IgD-negative memory B cell (primary cell): ENCODE measurements at regions not wholly inside any gene's neighbourhood (a gene's known extent, or its start where the extent isn't known, plus 50 kb on each side); places are given as distances from the start of the nearest gene placed in this dataset.
"Not testable (repeated sequence)": the region's sequence is repeated elsewhere in the genome, so short reads cannot be mapped to it uniquely, and the experiment has no call there.

Experiments used
- H3K27ac Mint-ChIP-seq, 3 donors: one replicate each; pipeline ENCODE4 v1.8.0; 2020 to 2022; ENCODE audit warnings: mild to moderate bottlenecking in 3 of 3, mixed read lengths in 3 of 3, moderate library complexity in 1 of 3
- H3K27me3 Mint-ChIP-seq: one replicate; pipeline ENCODE4 v1.8.0; 2021; ENCODE audit warnings: mixed read lengths
- H3K36me3 Mint-ChIP-seq: one replicate; pipeline ENCODE4 v1.8.0; 2020; ENCODE audit warnings: mild to moderate bottlenecking, mixed read lengths
- H3K4me1 Mint-ChIP-seq, 3 donors: one replicate each; pipeline ENCODE4 v1.8.0; 2020 to 2022; ENCODE audit warnings: mixed read lengths in 3 of 3, mild to moderate bottlenecking in 1 of 3
- H3K4me3 Mint-ChIP-seq, 4 donors: one replicate each; pipeline ENCODE4 v1.8.0; 2020 to 2022; ENCODE audit warnings: mild to moderate bottlenecking in 4 of 4, mixed read lengths in 4 of 4, moderate library complexity in 3 of 4
- H3K9me3 Mint-ChIP-seq, 3 donors: one replicate each; pipeline ENCODE4 v1.8.0; 2020 to 2021; ENCODE audit warnings: mixed read lengths in 3 of 3, mild to moderate bottlenecking in 1 of 3

DNA sequence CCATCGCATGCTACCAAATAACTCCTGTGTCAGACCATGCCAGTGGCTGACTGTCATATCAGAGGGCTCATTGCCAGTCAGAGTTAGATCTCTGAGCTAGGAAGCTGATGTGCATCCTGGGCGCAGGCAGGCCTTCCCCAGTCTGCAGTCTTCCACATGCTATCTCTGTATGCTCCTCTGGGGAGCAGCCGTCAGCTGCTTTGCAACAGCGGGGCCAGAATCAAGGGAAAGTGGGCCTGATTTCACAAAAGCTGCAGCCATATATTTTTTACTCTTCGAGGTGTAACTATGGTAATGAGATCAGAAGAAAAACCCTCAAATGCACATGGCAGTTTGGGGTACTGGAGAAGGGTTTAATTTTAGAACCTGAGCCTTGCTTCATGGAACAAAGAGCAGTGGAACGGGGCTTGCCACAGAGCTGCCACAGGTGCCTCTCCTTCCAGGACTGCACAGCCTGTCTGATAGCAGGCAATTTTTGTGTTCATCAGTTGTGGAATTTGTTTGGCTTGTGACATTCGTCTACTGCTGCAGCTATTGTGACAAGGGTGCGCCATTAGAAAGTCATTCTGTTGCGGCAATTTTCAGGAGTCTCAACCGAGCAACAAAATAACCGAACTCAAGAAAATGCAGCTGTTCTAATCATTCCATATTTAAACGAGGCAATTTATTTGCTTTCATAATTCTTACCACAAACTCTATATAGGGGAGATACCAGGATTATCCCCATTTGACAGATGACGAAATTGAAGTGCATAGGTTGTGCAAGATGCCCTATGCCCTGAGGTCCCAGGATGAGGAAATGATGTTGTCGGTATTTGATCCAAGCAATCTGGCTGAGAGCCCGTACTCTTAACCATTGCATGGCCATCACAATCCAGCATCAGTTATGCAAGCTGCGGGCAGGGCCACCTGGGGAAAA is 109.6 kb upstream of the CYRIA start:
- Mint-ChIP-seq H3K27me3 (peaks cover 9% of the 10 kb centered on the region), H3K4me1 (peaks cover 0 to 3% (median 1%) of the 10 kb centered on the region in 3 donors), H3K4me3 (no peak overlapping the region), H3K27ac (no peak overlapping the region), H3K36me3 (no peaks in the 10 kb centered on the region), H3K9me3 (peaks cover 0 to under 1% (median 0%) of the 10 kb centered on the region in 3 donors)

DNA sequence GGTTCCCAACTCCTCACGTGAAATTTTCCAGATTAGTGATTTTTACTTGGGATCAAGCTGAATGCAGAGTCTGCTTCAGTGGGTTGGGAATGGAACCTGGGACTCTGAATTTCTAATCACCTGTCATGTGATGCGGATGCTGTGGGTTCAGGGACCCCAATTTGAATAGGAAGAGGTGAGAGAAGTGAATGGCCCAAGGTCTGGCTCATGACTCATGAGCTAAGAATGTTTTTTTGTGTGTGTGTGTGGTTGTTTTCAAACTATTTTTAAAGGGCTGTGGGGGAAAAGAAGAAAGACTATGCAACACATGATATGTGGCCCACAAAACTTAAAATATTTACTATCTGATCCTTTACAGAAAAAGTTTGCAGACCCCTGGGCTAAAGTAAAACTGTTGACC is 108.5 kb upstream of the CYRIA start:
- H3K27me3 Mint-ChIP-seq: peaks cover 9% of the 10 kb centered on the region
- no peaks in the 10 kb centered on the region for H3K36me3 Mint-ChIP-seq
- H3K9me3 Mint-ChIP-seq: no peaks in the 10 kb centered on the region
- H3K27ac Mint-ChIP-seq: no peak overlapping the region
- H3K4me1 Mint-ChIP-seq: peaks cover 0 to 3% (median 1%) of the 10 kb centered on the region in 3 donors
- no peak overlapping the region for H3K4me3 Mint-ChIP-seq

DNA sequence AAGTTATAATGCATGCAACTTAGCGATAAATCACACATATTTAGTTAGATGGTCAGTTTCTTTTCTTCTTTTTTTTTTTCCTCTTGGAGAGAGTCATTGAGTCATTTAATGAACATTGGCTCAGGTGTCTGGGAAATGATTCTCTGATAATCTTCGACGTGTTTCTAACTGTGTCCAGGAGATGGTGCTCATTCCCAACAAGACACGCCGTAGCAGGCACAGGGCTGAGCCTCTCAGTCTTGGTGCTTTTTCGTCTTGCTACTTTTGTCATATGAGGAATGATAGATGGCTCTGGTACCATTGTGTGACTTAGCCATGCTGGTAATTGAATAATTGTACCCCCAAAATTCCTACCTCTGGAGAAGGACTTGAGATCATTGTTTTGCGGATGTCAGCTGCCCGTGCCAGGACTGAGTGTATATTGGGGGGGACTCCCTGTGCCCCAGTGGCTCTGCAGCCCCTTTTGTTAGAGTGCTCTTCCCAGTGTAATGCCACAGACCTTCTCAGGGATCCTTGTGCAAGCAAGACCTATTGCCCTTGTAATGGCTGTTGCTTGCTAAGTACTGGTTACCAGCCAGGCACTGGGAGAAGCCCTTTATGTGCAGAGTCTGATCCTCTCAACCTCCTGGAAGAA is 107.6 kb upstream of the CYRIA start:
- Mint-ChIP-seq H3K36me3 (no peaks in the 10 kb centered on the region), H3K27ac (no peak overlapping the region), H3K27me3 (peaks cover 6% of the 10 kb centered on the region), H3K4me3 (no peak overlapping the region), H3K9me3 (no peaks in the 10 kb centered on the region), H3K4me1 (peaks cover 0 to 3% (median 1%) of the 10 kb centered on the region in 3 donors)

DNA sequence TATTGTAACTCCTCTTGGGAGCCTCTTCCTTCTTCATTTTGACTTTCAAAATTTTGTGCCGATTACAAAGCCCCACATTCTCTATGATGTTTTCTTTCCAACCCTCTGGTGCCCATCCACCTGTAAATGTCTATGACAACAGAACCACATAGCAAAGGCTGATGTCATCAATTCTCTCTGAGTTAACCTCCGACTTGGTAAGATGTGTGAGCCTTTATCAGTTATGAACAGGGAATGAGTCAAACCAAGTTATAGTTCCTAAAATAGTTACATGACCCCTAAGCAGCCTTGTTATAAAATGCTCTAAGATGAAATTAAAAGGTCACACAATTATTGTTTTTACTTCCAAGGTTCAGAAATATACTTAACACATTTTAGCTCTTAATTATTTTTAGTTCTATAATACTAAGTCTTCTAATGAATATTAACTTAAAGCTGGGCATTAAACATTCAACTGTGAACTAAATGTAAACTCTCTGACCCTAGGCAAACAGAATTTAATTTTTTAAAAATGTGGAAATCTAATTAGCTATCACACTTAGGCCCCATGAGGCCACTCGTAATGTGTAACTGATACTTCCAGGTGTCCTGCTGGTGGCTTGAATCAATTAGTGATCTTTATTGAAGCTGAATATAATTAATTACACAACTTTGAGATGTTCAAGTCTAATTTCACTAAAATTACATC is 102.3 kb upstream of the CYRIA start:
- Mint-ChIP-seq H3K27ac (no peak overlapping the region), H3K9me3 (peaks cover 0 to 10% (median 0%) of the 10 kb centered on the region in 3 donors), H3K4me1 (peaks cover 4 to 13% (median 9%) of the 10 kb centered on the region in 3 donors), H3K27me3 (peaks cover 3% of the 10 kb centered on the region), H3K36me3 (no peaks in the 10 kb centered on the region), H3K4me3 (no peak overlapping the region)

DNA sequence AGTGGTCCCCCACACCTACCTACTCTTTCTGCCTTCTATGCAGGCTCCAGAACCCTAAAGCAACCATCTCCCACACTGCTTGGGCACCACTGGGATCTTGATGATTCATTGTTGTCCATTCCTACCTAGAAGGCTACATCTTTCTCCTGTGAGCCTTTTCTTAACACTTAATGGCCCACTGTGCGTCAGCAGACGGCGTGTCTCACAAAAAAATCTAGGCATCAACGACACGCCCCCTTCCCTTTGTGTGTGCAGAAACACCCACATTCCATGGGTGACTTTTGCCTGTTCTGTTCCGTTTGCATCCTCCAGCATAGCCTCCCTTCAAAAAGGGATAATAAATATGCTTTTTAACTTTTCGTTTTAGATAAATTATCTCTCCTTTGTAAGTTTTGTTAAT is 99.7 kb upstream of the CYRIA start:
- Mint-ChIP-seq H3K4me3 (no peak overlapping the region), H3K4me1 (peaks cover 4 to 13% (median 9%) of the 10 kb centered on the region in 3 donors), H3K36me3 (no peaks in the 10 kb centered on the region), H3K9me3 (peaks cover 0 to 10% (median 0%) of the 10 kb centered on the region in 3 donors), H3K27ac (no peak overlapping the region), H3K27me3 (peaks cover 4% of the 10 kb centered on the region)

DNA sequence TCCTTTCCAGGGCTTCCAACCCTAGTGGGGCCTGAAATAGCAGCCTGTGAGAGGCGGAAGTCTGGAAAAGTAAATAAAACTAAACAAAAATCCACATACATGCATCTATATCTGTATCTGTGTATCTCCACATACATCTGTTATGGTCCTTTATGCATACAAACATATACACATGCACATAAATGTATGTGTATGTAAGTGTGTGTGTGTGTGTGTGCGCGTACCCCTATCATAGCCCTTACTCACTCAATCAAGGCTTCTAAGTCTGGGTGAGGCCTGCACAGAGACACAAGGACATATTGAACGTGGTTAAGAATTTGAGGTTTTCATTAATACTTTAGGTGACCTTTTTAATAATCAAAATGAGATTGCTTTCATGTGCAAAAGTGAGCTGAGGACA is 98.9 kb upstream of the CYRIA start:
- peaks cover 4% of the 10 kb centered on the region for H3K27me3 Mint-ChIP-seq
- no peaks in the 10 kb centered on the region for H3K36me3 Mint-ChIP-seq
- H3K4me1 Mint-ChIP-seq: peaks cover 4 to 13% (median 9%) of the 10 kb centered on the region in 3 donors
- H3K27ac Mint-ChIP-seq: no peak overlapping the region
- peak overlapping the region in 1 of 4 donors; percentile 23 for H3K4me3 Mint-ChIP-seq
- peaks cover 0 to 10% (median 0%) of the 10 kb centered on the region in 3 donors for H3K9me3 Mint-ChIP-seq

DNA sequence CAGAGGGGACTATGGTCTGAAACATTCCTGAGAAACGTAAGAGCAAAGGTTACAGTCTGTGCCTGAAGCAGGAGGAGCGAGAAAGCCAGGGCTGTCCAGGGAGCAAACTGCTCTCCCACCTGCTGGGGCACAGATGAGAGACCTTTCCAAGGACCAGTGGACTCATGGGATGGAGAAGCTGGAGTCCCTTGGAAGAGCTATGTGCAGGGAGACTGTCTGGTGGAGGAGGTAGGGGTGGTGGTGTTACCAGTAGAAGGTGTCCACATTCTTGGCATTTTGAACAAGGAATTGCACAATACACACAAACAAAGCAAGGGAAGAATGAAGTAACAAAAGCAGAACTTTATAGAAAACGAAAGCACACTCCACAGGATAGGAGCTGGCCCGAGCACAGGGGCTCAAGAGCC is 97.9 kb upstream of the CYRIA start:
- Mint-ChIP-seq H3K36me3 (no peaks in the 10 kb centered on the region), H3K9me3 (peaks cover 0 to 10% (median 0%) of the 10 kb centered on the region in 3 donors), H3K4me1 (peaks cover 4 to 13% (median 9%) of the 10 kb centered on the region in 3 donors), H3K27me3 (peaks cover 4% of the 10 kb centered on the region), H3K4me3 (peak overlapping the region in 3 of 4 donors; percentile 43 to 86 (median 71)), H3K27ac (peak overlapping the region in 1 of 3 donors; percentile 55)

DNA sequence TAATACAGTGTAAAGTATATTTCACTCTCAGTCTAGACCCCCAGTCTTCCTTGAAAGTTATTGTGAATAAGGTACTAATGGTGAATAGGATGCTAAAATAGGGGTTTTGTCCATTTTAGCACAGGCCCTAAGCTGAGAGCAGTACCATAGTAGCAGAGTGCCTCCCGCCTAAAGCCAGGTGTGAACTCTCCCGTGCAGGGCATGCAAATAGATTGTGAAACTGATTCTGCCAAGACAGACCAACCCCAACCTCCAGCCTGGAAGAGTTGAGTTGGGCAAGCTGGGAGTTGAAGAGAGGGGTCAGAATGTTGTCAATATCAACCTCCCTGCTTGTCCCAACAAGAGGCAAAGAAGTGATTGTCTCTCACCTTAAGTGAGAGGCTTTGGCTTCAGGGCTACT is 97.4 kb upstream of the CYRIA start:
- Mint-ChIP-seq H3K27me3 (peaks cover 4% of the 10 kb centered on the region), H3K9me3 (peaks cover 0 to 10% (median 0%) of the 10 kb centered on the region in 3 donors), H3K4me3 (peak overlapping the region in 2 of 4 donors; percentile 71 to 86), H3K4me1 (peaks cover 4 to 13% (median 9%) of the 10 kb centered on the region in 3 donors), H3K27ac (no peak overlapping the region), H3K36me3 (no peaks in the 10 kb centered on the region)

DNA sequence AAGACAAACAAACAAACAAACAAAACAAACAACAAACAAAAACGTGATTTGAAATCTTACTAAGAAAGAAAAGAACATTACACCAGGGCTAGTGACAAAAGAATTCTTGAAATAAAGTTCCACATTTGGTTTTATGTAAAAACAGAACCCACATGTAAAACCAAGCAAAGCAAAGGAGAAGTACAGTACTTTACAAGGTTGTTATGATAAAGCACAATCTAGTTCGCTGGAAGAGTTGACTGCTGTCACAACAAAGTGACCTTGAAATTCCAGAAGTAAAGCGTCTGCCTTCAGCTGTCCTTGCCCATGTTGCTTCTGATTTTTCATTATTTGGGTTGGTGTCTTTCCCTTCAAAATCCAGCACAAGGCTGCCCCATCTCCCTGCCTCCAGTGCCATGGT is 94.8 kb upstream of the CYRIA start:
- H3K9me3 Mint-ChIP-seq: no peaks in the 10 kb centered on the region
- no peak overlapping the region for H3K4me3 Mint-ChIP-seq
- no peaks in the 10 kb centered on the region for H3K36me3 Mint-ChIP-seq
- H3K4me1 Mint-ChIP-seq: peaks cover 6 to 21% (median 13%) of the 10 kb centered on the region in 3 donors
- H3K27ac Mint-ChIP-seq: peak overlapping the region in 1 of 3 donors; percentile 22
- H3K27me3 Mint-ChIP-seq: peaks cover 6% of the 10 kb centered on the region

DNA sequence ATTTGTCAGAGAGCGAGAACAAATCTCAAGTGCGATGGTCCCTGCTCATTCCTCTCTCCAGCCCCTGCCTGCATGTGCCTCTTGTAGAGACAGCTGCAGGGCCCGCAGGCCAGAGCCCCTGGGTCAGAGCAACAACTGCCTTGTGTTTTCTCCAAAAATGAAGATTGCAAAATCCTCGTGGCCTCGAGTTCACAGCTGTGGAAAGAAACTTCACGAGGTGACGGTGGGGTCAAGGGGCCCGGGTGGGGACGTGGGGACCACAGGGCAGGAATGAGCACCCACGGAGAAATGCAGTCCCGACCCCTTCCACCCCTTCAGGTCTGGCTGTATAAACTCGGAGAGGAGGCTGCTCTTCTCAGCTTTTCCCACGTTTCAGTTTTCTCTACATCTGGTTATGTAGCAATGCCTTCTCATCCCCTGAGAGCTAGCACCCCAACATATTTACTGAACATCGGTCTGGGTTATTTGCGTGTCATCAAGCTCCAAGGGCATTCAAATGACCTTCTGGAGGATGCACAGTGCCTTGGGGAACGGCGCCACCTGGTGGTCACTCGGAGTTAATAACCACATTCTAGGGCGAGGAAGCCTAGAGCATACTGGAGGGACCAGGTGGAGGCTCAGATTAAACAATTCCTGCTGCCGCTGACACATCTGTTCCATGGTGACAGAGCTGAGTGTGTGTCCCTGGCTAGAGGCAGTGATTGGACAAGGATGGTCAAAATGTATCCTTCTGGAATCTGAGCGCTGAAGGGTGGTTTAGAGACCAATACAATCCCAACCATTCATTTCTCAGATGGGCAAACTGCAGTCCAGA is 91.4 kb upstream of the CYRIA start:
- Mint-ChIP-seq H3K36me3 (no peaks in the 10 kb centered on the region), H3K27me3 (peaks cover 5% of the 10 kb centered on the region), H3K27ac (peak overlapping the region in 2 of 3 donors; percentile 24 to 65), H3K4me3 (peak overlapping the region in 2 of 4 donors; percentile 31 to 73), H3K4me1 (peaks cover 2 to 8% (median 4%) of the 10 kb centered on the region in 3 donors), H3K9me3 (no peaks in the 10 kb centered on the region)

DNA sequence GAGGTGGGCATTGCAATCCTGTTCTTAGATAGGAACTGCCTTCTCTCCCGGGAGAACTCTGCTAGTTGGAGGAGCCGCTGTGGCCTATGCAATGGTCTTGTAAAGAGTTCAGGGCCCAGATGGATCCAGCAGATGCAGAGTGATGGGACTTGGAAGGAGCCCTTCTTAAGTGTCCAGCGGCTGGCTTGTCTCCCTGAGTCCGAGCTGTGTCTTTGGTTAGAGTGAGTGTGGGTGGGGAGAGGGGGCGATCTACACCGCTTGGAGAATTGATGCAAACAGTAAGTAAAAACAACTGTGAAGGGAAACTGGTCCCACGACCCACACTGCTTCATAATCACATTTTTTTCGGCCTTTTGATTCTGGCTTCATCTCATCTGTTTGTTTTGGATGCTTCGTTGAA is 89.8 kb upstream of the CYRIA start:
- no peaks in the 10 kb centered on the region for H3K36me3 Mint-ChIP-seq

DNA sequence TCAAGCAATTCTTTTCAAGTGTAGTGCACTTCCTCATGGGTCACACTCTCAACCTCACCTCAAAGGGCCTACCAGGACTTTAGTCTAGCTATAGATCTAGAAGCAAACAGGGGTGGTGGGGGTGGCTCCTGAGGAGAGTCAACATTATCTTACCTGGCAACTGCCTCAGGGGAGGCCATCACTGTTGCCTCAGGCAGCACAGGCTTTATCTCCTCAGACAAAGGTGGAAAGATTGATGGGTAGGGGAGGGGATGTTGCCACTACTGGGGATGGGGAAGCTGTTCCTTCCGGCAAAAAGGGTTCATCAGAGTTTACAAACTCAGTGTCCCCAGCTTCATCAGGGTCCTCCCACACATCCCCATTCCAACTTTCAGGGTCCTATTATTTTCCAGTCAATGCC is 87.4 kb upstream of the CYRIA start:
- H3K36me3 Mint-ChIP-seq, H3K9me3 Mint-ChIP-seq, H3K27me3 Mint-ChIP-seq, H3K4me3 Mint-ChIP-seq, H3K4me1 Mint-ChIP-seq: not testable (repeated sequence)
- H3K27ac Mint-ChIP-seq: peak overlapping the region in 1 of 3 donors; percentile 40

More for the DNA sequence above, 89.8 kb upstream of the CYRIA start:
- H3K4me1 Mint-ChIP-seq: peaks cover 2 to 8% (median 4%) of the 10 kb centered on the region in 3 donors
- no peaks in the 10 kb centered on the region for H3K9me3 Mint-ChIP-seq
- H3K4me3 Mint-ChIP-seq: no peak overlapping the region
- H3K27ac Mint-ChIP-seq: no peak overlapping the region
- peaks cover 2% of the 10 kb centered on the region for H3K27me3 Mint-ChIP-seq

DNA sequence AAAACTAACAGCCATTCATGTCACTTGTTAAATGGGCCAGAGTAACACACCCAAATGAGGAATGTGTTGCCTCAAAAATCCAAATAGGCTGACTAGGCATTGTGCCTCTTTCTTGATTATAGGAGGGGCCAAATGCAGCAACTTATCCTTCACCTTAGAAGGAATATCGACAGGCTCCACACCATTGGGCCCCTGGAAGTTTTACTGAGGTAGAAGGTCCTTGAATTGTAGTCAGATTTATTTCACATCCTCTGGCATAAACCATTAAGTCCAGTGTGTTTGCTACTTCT is 85.2 kb upstream of the CYRIA start:
- not testable (repeated sequence) for H3K27ac Mint-ChIP-seq, H3K9me3 Mint-ChIP-seq, H3K27me3 Mint-ChIP-seq, H3K36me3 Mint-ChIP-seq, H3K4me3 Mint-ChIP-seq
- H3K4me1 Mint-ChIP-seq: peaks cover 0 to 11% (median 6%) of the 10 kb centered on the region in 3 donors

DNA sequence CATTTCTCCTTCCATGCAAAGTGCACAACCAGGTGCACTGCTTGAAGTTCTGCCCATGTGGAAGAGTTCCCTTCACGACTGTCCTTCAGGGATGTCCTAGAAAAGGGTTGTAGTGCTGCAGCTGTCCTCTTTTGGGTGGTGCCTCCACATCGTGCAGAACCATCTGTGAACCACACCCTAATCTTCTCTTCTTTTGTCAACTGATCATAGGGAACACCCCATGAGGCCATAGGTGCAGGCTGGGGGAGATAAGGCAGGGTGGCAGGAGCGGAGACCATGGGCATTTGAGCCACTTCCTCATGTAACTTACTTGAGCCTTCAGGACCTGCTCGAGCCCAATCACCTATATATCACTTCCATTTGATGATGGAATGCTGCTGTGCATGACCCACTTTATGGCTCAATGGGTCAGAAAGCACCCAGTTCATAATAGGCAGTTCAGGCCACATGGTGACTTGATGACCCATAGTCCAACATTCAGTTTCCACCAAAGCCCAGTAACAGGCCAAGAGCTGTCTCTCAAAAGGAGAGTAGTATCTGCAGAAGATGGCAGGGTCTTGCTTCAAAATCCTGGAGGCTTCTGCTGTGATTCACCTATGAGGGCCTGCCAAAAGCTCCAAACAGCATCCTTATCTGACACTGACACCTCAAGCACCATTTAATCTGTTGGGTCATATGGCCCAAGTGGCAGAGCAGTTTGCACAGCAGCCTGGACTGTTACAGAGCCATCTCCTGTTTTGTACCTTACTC is 84.7 kb upstream of the CYRIA start:
- Mint-ChIP-seq H3K9me3 (peaks cover 0 to 3% (median 0%) of the 10 kb centered on the region in 3 donors), H3K27me3 (no peaks in the 10 kb centered on the region), H3K4me1 (peaks cover 0 to 14% (median 10%) of the 10 kb centered on the region in 3 donors), H3K4me3 (no peak overlapping the region), H3K36me3 (no peaks in the 10 kb centered on the region), H3K27ac (no peak overlapping the region)
